GM03348 (cell line): ENCODE measurements at regions not wholly inside any gene's neighbourhood (a gene's known extent, or its start where the extent isn't known, plus 50 kb on each side); places are given as distances from the start of the nearest gene placed in this dataset.

Source experiments
- DNase-seq: peaks from one replicate; pipeline ENCODE4 v3.0.0; 2012; ENCODE audit warnings: low spot score

GRCh38 chr9:117547904-117548303 lies 133.0 kb upstream of the ASTN2 start:
- DNase-seq, result no peak

- DNase-seq, result no peak
These were observed 132.2 kb upstream of the ASTN2 start for GRCh38 chr9:117546894-117547678.

- no peak for DNase-seq
These were observed 131.0 kb upstream of the ASTN2 start for GRCh38 chr9:117545846-117546245.

- no peak for DNase-seq
These were observed 128.2 kb upstream of the ASTN2 start for GRCh38 chr9:117543089-117543488.

DNA sequence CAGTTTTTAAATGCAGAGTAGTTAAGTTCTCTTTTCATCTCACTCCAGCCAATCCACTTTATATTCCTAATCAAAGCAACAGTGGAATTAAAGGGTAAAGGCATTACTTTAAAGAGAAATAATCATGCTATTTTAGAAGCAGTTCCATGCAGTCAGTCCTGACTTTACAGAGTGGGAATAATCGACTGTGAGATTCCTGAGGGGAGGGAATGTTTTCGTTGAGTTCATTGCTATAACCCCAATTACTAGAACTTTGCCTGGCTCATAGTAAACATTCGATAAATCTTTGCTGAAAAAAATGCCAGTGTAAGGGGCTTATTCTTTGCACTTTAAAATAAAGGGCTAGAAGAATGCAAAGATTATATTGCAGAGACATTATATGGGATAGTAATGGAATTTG lies 127.2 kb upstream of the ASTN2 start:
- DNase-seq, result no peak

- DNase-seq, result no peak
These were observed 126.3 kb upstream of the ASTN2 start for GRCh38 chr9:117541181-117541580.

- DNase-seq, result no peak
These were observed 121.1 kb upstream of the ASTN2 start for GRCh38 chr9:117535973-117536372.

DNA sequence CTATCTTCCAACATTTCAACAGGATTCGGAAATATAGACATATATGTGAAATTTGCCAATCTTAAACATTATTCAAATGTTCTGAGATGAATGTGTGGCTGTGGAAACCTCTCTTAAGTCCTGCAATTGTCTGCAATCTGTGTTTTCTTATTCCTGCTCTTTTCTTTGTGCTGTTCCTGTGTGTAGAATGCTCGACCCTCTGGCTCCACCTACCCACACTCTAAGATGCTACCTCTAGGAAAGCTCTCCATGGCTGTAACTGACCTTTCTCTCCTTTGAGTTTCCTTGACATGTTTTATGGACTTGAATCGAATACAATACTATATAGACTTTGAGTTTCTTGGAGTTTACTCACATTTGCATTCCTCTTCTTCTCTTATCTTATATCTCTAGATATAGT lies 120.6 kb upstream of the ASTN2 start:
- DNase-seq, result no peak

- no peak for DNase-seq
These were observed 113.4 kb upstream of the ASTN2 start for GRCh38 chr9:117528225-117528624.

DNA sequence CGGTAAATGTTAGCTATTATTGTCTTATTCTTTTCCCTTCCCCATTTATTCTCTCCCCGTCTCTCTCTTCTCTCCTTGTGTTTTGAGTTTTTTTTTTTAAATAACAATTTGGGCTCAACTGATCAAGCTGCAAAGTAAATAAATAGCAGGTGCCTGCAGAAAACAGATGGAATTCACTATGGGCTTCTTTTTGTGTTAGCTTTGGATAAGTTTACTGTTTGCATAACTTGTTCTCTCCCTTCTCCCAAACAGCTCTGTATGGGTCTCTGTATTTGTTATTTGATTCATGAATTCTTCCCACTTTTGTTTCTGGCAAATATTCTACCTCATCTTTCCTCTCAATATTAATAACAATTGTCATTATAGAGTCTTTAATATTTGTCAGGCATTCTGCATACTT lies 111.8 kb upstream of the ASTN2 start:
- no peak for DNase-seq

- DNase-seq, result no peak
These were observed 108.8 kb upstream of the ASTN2 start for GRCh38 chr9:117523531-117524153.

- DNase-seq, result no peak
These were observed 106.4 kb upstream of the ASTN2 start for GRCh38 chr9:117521293-117521692.

DNA sequence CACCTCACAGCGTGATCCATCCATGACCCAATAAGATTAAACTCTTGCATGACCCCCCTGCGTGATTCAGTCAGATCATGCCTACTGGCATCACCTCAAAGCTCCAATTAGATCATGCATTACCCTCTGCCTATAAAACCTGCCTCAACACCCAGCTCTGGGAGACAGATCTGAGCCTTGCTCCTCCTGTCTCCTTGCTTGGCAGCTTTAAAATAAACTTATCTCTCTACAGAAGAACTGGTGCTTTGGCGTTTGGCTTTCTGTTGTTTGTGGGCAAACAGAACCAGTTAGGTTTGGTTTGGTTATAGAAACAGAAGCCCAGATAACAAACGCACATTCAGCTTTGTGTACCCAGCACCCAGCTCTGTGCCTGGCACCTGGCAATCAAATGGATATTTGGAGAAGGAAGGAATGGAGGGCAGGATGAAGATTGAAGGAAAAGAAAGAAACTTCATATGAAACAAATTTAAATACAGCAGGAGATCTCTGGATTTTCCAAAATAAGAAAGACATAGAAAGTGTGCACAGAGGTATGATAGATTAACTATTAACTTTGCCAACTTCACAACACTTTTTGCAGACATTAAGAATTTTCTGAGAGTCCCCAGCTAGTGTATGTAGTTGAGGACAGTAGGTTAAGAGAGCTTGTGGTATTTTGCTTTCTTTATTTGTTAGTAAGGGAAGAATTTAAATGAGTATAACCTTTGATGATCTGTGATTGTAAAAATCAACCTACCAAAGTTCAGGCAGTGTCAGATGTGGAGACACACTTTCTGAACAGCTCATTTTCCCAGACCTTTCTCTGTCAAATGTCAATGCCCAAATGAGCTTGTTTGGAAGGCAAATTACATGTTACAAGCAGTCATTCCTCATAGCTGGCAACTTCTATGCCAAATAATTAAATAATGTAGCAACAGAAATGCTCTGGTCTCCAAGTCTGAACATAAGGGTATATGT lies 102.1 kb upstream of the ASTN2 start:
- DNase-seq, result no peak

DNA sequence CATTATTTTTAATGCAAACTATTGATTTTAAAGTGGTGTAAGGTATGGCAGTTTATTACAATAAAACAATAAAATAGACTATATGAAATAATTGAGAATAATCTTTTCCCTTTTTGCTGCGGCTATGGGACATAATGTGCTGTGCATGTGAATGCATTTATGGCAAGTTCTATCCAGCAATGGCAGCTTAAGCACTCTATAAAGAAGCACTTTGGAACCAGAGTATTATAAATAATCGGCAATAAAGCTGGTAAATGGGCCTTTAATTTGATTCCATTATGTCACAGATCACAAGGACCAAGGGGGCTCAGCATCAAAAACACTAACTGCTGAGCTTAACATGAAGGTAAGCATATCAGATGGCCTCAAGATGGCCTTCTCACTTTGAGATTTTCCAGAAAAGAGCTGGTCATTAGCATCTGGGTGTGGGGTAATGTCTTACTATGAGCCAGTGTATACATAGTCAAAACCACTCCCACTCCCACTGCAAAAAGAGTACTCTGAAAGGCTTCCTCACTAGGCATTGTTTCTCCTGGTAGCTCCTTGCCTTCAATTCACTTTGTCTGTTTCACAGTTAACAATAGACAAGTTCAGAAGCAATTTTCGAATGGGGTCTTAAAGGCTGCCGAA lies 97.1 kb upstream of the ASTN2 start:
- DNase-seq, result no peak

DNA sequence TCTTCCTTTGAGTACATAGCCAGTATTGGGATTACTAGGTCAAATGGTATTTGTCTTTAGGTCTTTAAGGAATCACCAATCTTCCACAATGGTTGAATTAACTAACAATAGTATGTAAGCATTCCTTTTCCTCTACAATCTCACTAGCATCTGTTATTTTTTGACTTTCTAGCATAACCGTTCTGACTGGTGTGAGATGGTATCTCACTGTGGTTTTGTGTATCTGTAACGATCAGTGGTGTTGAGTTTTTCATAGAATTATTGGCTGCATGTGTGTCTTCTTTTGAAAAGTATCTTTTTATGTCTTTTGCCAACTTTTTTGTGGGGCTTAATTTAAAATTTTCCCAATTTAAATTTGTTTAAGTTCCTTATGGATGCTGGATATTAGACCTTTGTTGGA lies 81.5 kb upstream of the ASTN2 start:
- DNase-seq, result no peak

GRCh38 chr9:117494401-117495090 lies 79.7 kb upstream of the ASTN2 start:
- DNase-seq, result no peak

GRCh38 chr9:117492476-117492875 lies 77.6 kb upstream of the ASTN2 start:
- no peak for DNase-seq

GRCh38 chr9:117491491-117491890 lies 76.6 kb upstream of the ASTN2 start:
- no peak for DNase-seq

DNA sequence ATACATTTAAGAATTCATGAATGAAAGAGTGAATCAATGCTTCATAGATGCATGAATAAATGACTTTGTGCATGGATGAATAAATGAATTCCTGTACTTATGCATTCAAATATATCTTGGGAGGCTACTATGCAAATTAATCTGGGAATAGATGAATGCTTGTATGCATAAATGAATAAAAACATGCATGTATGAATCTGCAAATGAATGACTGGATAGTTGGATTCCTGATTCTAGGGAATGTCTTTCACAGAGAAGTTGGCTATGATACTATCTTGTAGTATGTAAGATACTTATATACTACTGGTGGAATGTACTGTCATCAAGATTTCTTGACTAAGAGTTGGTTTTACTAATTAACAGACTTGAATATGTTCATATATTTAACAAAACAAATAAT lies 75.3 kb upstream of the ASTN2 start:
- no peak for DNase-seq

DNA sequence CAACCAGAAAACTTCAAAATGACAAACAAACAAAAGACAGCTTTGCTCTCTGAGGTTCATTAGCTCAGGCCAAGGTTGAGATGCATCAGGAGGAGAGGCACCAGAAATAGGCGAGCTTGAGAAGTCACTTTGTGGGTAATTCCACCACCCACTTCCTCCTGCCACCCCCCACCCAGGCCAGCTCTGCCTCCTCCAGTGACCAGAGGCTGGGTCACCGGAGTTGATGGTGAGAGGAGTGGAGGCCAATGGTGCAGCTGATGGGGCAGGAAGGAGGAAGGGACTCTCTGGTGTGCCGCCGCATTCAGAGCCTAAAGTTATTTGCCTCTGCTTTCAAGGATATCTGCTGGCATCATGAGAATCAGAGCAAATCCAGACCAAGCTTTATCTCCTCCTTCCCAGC lies 73.8 kb upstream of the ASTN2 start:
- no peak for DNase-seq

DNA sequence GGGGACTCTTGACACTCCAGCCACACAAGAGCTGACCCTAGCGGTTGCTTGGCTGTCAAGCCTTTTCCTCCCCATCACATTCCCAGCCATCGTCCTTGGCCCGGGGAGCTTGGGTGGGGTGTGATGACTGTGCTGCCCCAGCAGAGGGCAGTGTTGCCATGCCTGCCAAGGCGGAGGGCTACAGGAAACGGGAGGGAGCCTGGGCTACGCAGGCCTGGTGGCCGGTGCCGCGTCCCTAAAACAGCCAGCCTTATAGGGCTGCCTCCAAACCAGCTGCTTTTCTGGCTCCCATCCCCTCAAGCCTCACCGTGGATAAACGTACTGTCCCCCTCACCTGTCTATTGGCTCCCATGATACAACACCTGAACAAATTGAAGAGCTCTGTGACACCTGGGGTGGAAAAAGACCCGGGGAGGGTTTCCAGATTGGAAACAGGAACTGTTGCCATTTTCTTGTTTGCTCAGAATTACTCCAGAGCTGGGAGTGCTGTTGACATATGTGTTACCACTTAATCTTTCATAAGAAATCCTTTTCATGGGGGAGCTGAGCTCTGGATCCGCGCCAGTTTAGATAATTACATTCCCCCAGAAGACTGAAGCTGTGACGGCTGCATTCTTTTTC lies 72.8 kb upstream of the ASTN2 start:
- peak; percentile 89 for DNase-seq
